ENCODE measurements at regions not wholly inside any gene's neighbourhood (a gene's known extent, or its start where the extent isn't known, plus 50 kb on each side); places are given as distances from the start of the nearest gene placed in this dataset.
A peak's percentile ranks its signal among the peaks of the same experiment; 100 is the strongest.

- no peak for TF ChIP-seq TCF12 (IDR thresholded peaks at IDR 0.05; ENCODE audit: low read depth, low read length)
- TF ChIP-seq ATF3 (IDR thresholded peaks at IDR 0.05; ENCODE audit: insufficient read depth, low read depth, low read length): no peak
- no peak for TF ChIP-seq SP4 (IDR thresholded peaks at IDR 0.05; ENCODE audit: low read length)
- TF ChIP-seq MAX (IDR thresholded peaks at IDR 0.05): no peak
- no peak for TF ChIP-seq KDM4A (IDR thresholded peaks at IDR 0.05; ENCODE audit: low read depth, low read length, severe bottlenecking)
- no peak for TF ChIP-seq SIN3A (conservative IDR thresholded peaks at IDR 0.05 in 1 of 2, IDR thresholded peaks at IDR 0.05 in 1 of 2; ENCODE audit: low read depth in 1 of 2, low read length in 2 of 2)
- no peak for TF ChIP-seq HDAC6 (IDR thresholded peaks at IDR 0.05; ENCODE audit: low read depth, low read length)
- peak; percentile 32 to 53 (median 51); a peak in 3 of 4 replicates for TF ChIP-seq CTCF (IDR thresholded peaks at IDR 0.05; ENCODE audit: control extremely low read depth in 1 of 3, insufficient read depth in 1 of 3, low read depth in 1 of 3, low read length in 3 of 3)
- no peak for TF ChIP-seq CEBPB (IDR thresholded peaks at IDR 0.05; ENCODE audit: low read depth, low read length)
- no peak for TF ChIP-seq EP300 (IDR thresholded peaks at IDR 0.05; ENCODE audit: borderline replicate concordance in 1 of 2, low read depth in 2 of 2, low read length in 2 of 2)
- TF ChIP-seq EZH2 (IDR thresholded peaks at IDR 0.05; ENCODE audit: low read depth, low read length, severe bottlenecking): no peak
- TF ChIP-seq POLR2A (IDR thresholded peaks at IDR 0.05; ENCODE audit: control extremely low read depth in 1 of 2, low read depth in 2 of 2, low read length in 2 of 2): no peak
- no peak for TF ChIP-seq POLR2AphosphoS5 (IDR thresholded peaks at IDR 0.05; ENCODE audit: low read depth, low read length)
- TF ChIP-seq ZNF274 (IDR thresholded peaks at IDR 0.05; ENCODE audit: borderline replicate concordance, extremely low read depth, low read length): no peak
Observed at GRCh38 chr20:52760791-52761190, 211.4 kb upstream of the TSHZ2 start.

Data from H1 (cell line).